Mesodermal cell (in vitro differentiated cells): ENCODE measurements at regions not wholly inside any gene's neighbourhood (a gene's known extent, or its start where the extent isn't known, plus 50 kb on each side); places are given as distances from the start of the nearest gene placed in this dataset.

Experiments
- H3K27ac ChIP-seq: 2 replicates; pipeline ENCODE4 v1.7.0; 2013; ENCODE audit warnings: mild to moderate bottlenecking, low read depth, low read length, moderate library complexity; ENCODE audit not compliant: severe bottlenecking
- H3K36me3 ChIP-seq: 2 replicates; pipeline ENCODE4 v1.7.1; 2013; ENCODE audit warnings: mild to moderate bottlenecking, low read length, moderate library complexity; ENCODE audit not compliant: control insufficient read depth, insufficient read depth
- H3K4me1 ChIP-seq: one replicate; pipeline ENCODE4 v1.7.1; 2013; ENCODE audit warnings: mild to moderate bottlenecking, low read length; ENCODE audit not compliant: insufficient read depth, control insufficient read depth, poor library complexity, severe bottlenecking
- H3K4me3 ChIP-seq: 2 replicates; pipeline ENCODE4 v1.7.0; 2013; ENCODE audit warnings: low read length, control low read depth, mild to moderate bottlenecking; ENCODE audit not compliant: insufficient read depth, poor library complexity, severe bottlenecking; ENCODE audit errors: extremely low read depth
- H3K9me3 ChIP-seq: 2 replicates; pipeline ENCODE4 v1.7.1; 2013; ENCODE audit warnings: mild to moderate bottlenecking, low read length, moderate library complexity; ENCODE audit not compliant: control insufficient read depth
- WGBS, 2 experiments: methylation state at CpG; one replicate each; pipeline ENCODE4 v1.1.5; 2013; ENCODE audit warnings: missing lambda C conversion rate in 2 of 2; ENCODE audit not compliant: insufficient coverage in 2 of 2; 5-methylcytosine and 5-hydroxymethylcytosine counted together

- Histone ChIP-seq H3K4me3 (no peak overlapping the region), H3K9me3 (no peaks in the 10 kb centered on the region), H3K36me3 (no peaks in the 10 kb centered on the region), H3K4me1 (peaks cover 12% of the 10 kb centered on the region), H3K27ac (no peak overlapping the region)
- 85 to 91% methylated on average over 2 of the region's 2 CpGs for WGBS, 2 experiments
These were observed 77.7 kb upstream of the FAM169A start for GRCh38 chr5:74943905-74944304.

GRCh38 chr5:74942622-74943286 is 76.6 kb upstream of the FAM169A start:
- H3K9me3 ChIP-seq: no peaks in the 10 kb centered on the region
- H3K4me1 ChIP-seq: peaks cover 7% of the 10 kb centered on the region
- WGBS, 2 experiments: 76 to 94% methylated on average over 2 to 4 of the region's 10 CpGs
- H3K36me3 ChIP-seq: no peaks in the 10 kb centered on the region
- H3K4me3 ChIP-seq: no peak overlapping the region
- no peak overlapping the region for H3K27ac ChIP-seq

- WGBS, 2 experiments: 84 to 89% methylated on average over 2 of the region's 2 CpGs
- Histone ChIP-seq H3K27ac (no peak overlapping the region), H3K4me1 (no peaks in the 10 kb centered on the region)
These were observed 74.7 kb upstream of the FAM169A start for GRCh38 chr5:74940782-74941353.

GRCh38 chr5:74938250-74938933 is 72.2 kb upstream of the FAM169A start:
- no peaks in the 10 kb centered on the region for H3K4me1 ChIP-seq
- H3K36me3 ChIP-seq: no peaks in the 10 kb centered on the region
- no peak overlapping the region for H3K4me3 ChIP-seq
- no peak overlapping the region for H3K27ac ChIP-seq
- no peaks in the 10 kb centered on the region for H3K9me3 ChIP-seq

More at GRCh38 chr5:74940782-74941353, 74.7 kb upstream of the FAM169A start:
- H3K9me3 ChIP-seq: no peaks in the 10 kb centered on the region
- no peak overlapping the region for H3K4me3 ChIP-seq
- no peaks in the 10 kb centered on the region for H3K36me3 ChIP-seq

GRCh38 chr5:74935752-74936091 is 69.5 kb upstream of the FAM169A start:
- Histone ChIP-seq H3K36me3 (no peaks in the 10 kb centered on the region), H3K27ac (peak overlapping the region; percentile 48), H3K4me1 (no peaks in the 10 kb centered on the region), H3K4me3 (no peak overlapping the region), H3K9me3 (no peaks in the 10 kb centered on the region)
- 79 to 84% methylated on average over 2 to 4 of the region's 4 CpGs for WGBS, 2 experiments

GRCh38 chr5:74934949-74935751 is 69.0 kb upstream of the FAM169A start:
- Histone ChIP-seq H3K4me1 (no peaks in the 10 kb centered on the region), H3K27ac (peak overlapping the region; percentile 48), H3K4me3 (no peak overlapping the region), H3K36me3 (no peaks in the 10 kb centered on the region), H3K9me3 (no peaks in the 10 kb centered on the region)
- WGBS, 2 experiments: 44 to 54% methylated on average over 9 of the region's 9 CpGs

- Histone ChIP-seq H3K4me1 (no peaks in the 10 kb centered on the region), H3K27ac (no peak overlapping the region), H3K4me3 (no peak overlapping the region), H3K36me3 (no peaks in the 10 kb centered on the region), H3K9me3 (no peaks in the 10 kb centered on the region)
- WGBS, 2 experiments: no CpG with 5 or more reads among the region's 2 CpGs
These were observed 61.1 kb upstream of the FAM169A start for GRCh38 chr5:74927336-74927735.

- Histone ChIP-seq H3K9me3 (peaks cover 11% of the 10 kb centered on the region), H3K4me3 (no peak overlapping the region), H3K36me3 (no peaks in the 10 kb centered on the region), H3K27ac (no peak overlapping the region), H3K4me1 (no peaks in the 10 kb centered on the region)
- 10 to 50% methylated on average over 1 to 2 of the region's 6 CpGs for WGBS, 2 experiments
These were observed 53.3 kb upstream of the FAM169A start for GRCh38 chr5:74919487-74919886.

- Histone ChIP-seq H3K27ac (no peak overlapping the region), H3K4me1 (no peaks in the 10 kb centered on the region), H3K9me3 (peaks cover 11% of the 10 kb centered on the region), H3K4me3 (no peak overlapping the region), H3K36me3 (no peaks in the 10 kb centered on the region)
- WGBS, 2 experiments: 87% methylated on average over 3 of the region's 4 CpGs; no CpG with 5 or more reads in 1 of the 2 experiments
These were observed 52.9 kb upstream of the FAM169A start for GRCh38 chr5:74919041-74919440.

- Histone ChIP-seq H3K9me3 (peaks cover 11% of the 10 kb centered on the region), H3K27ac (no peak overlapping the region), H3K36me3 (no peaks in the 10 kb centered on the region), H3K4me1 (no peaks in the 10 kb centered on the region), H3K4me3 (no peak overlapping the region)
- WGBS, 2 experiments: 94 to 100% methylated on average over 1 to 2 of the region's 4 CpGs
These were observed 52.1 kb upstream of the FAM169A start for GRCh38 chr5:74918232-74918669.
